Mucosa of descending colon (tissue), 3 donors: ENCODE measurements at regions not wholly inside any gene's neighbourhood (a gene's known extent, or its start where the extent isn't known, plus 50 kb on each side); places are given as distances from the start of the nearest gene placed in this dataset.

Experiments
- ATAC-seq: fragments of 200-7000 bp; cut with Tn5 transposase; one replicate; pipeline ENCODE4 v1.9.1; 2020; ENCODE audit warnings: mild to moderate bottlenecking, moderate library complexity
- DNase-seq, 3 donors: peaks; one replicate each; pipeline ENCODE4 v3.0.0-alpha.2; 2020
- H3K36me3 ChIP-seq: fragments of 200-600 bp; one replicate; pipeline ENCODE4 v1.8.0; 2021; ENCODE audit warnings: low read depth, mild to moderate bottlenecking
- H3K4me1 ChIP-seq: fragments of 200-600 bp; one replicate; pipeline ENCODE4 v1.8.0; 2021; ENCODE audit warnings: low read depth, mild to moderate bottlenecking
- H3K4me3 ChIP-seq: fragments of 200-600 bp; one replicate; pipeline ENCODE4 v1.8.0; 2021; ENCODE audit warnings: mild to moderate bottlenecking
- H3K9me3 ChIP-seq: fragments of 200-600 bp; one replicate; pipeline ENCODE4 v1.8.0; 2021; ENCODE audit warnings: mild to moderate bottlenecking
- CTCF ChIP-seq: fragments of 200-600 bp; IDR thresholded peaks from one replicate; pipeline ENCODE4 v1.8.0; 2022; ENCODE audit warnings: antibody characterized with exemption, mild to moderate bottlenecking
- intact Hi-C, 2 donors: fragments of 100-400 bp; cut with DNase I in 1 of 2; cut with micrococcal nuclease in 1 of 2; formaldehyde crosslinking; loops; one replicate each; pipeline versions ENCODE4 v1.11.0 to v1.11.1; 2022; cut with DNase I, micrococcal nuclease
- donor health status: DM: no; HTN: no; CAD: no; lungs with moderate emphysema.
- donor health status: DM: no; HTN: no; CAD: no.
- donor health status: DM: no; HTN: yes; CAD: no.

GRCh38 chr3:159326998-159327397 lies 525.1 kb downstream of the MFSD1 start:
- intact Hi-C loops: no loop called here
- TF ChIP-seq CTCF: no peak
- H3K4me1 ChIP-seq: no peaks in the 10 kb centered on the region
- ATAC-seq (no peak), DNase-seq (no peak)
- no peaks in the 10 kb centered on the region for H3K36me3 ChIP-seq
- H3K4me3 ChIP-seq: no peak overlapping the region
- no peaks in the 10 kb centered on the region for H3K9me3 ChIP-seq

- no peak for DNase-seq
- intact Hi-C loops: no loop called here
- TF ChIP-seq CTCF: no peak
- no peaks in the 10 kb centered on the region for H3K4me1 ChIP-seq
- H3K9me3 ChIP-seq: no peaks in the 10 kb centered on the region
- no peak overlapping the region for H3K4me3 ChIP-seq
- no peak for ATAC-seq
- H3K36me3 ChIP-seq: no peaks in the 10 kb centered on the region
Observed at GRCh38 chr3:159332535-159333099, 530.8 kb downstream of the MFSD1 start.

- DNase-seq: no peak
- intact Hi-C loops: no loop called here
- no peaks in the 10 kb centered on the region for H3K4me1 ChIP-seq
- H3K9me3 ChIP-seq: no peaks in the 10 kb centered on the region
- H3K4me3 ChIP-seq: no peak overlapping the region
- no peak for ATAC-seq
- TF ChIP-seq CTCF: no peak
- no peaks in the 10 kb centered on the region for H3K36me3 ChIP-seq
Observed at GRCh38 chr3:159339131-159339530, 537.3 kb downstream of the MFSD1 start.

- no peak for ATAC-seq
- H3K4me1 ChIP-seq: no peaks in the 10 kb centered on the region
- H3K9me3 ChIP-seq: no peaks in the 10 kb centered on the region
- H3K4me3 ChIP-seq: no peak overlapping the region
- no peak for DNase-seq
- intact Hi-C loops: no loop called here
- no peaks in the 10 kb centered on the region for H3K36me3 ChIP-seq
- TF ChIP-seq CTCF: no peak
Observed at GRCh38 chr3:159340877-159341500, 539.1 kb downstream of the MFSD1 start.

- H3K9me3 ChIP-seq: no peaks in the 10 kb centered on the region
- DNase-seq: no peak
- intact Hi-C loops: no loop called here
- H3K4me3 ChIP-seq: no peak overlapping the region
- H3K36me3 ChIP-seq: no peaks in the 10 kb centered on the region
- H3K4me1 ChIP-seq: no peaks in the 10 kb centered on the region
- no peak for ATAC-seq
- TF ChIP-seq CTCF: no peak
Observed at GRCh38 chr3:159346271-159346903, 544.5 kb downstream of the MFSD1 start.
